AG10803 (cell line): ENCODE measurements at regions not wholly inside any gene's neighbourhood (a gene's known extent, or its start where the extent isn't known, plus 50 kb on each side); places are given as distances from the start of the nearest gene placed in this dataset.

Source experiments
- DNase-seq: peaks from one replicate; pipeline ENCODE4 v3.0.0; 2010; ENCODE audit warnings: low read depth
- H3K4me3 ChIP-seq: 2 replicates; pipeline ENCODE4 v1.5.1; 2011; ENCODE audit warnings: mild to moderate bottlenecking, low read length, control low read depth
- CTCF ChIP-seq: conservative IDR thresholded peaks from 2 replicates; pipeline ENCODE4 v1.5.1; 2011; ENCODE audit warnings: mild to moderate bottlenecking, low read length, control low read depth, inconsistent platforms

- no peak for TF ChIP-seq CTCF
- no peak for DNase-seq
- H3K4me3 ChIP-seq: no peak overlapping the region
Measured at GRCh38 chr1:88371436-88372023, 312.5 kb upstream of the PKN2 start.

GRCh38 chr1:88375977-88376376, 308.1 kb upstream of the PKN2 start:
- H3K4me3 ChIP-seq: no peak overlapping the region
- no peak for DNase-seq
- no peak for TF ChIP-seq CTCF

GRCh38 chr1:88376421-88376820, 307.7 kb upstream of the PKN2 start:
- TF ChIP-seq CTCF: no peak
- no peak overlapping the region for H3K4me3 ChIP-seq
- DNase-seq: no peak

- TF ChIP-seq CTCF: no peak
- H3K4me3 ChIP-seq: no peak overlapping the region
- DNase-seq: no peak
Measured at GRCh38 chr1:88378560-88378959, 305.5 kb upstream of the PKN2 start.

GRCh38 chr1:88394958-88395357, 289.1 kb upstream of the PKN2 start:
- no peak for TF ChIP-seq CTCF
- no peak for DNase-seq
- no peak overlapping the region for H3K4me3 ChIP-seq

- DNase-seq: no peak
- TF ChIP-seq CTCF: no peak
- no peak overlapping the region for H3K4me3 ChIP-seq
Measured at GRCh38 chr1:88398338-88398737, 285.7 kb upstream of the PKN2 start.

GRCh38 chr1:88399690-88400089, 284.4 kb upstream of the PKN2 start:
- H3K4me3 ChIP-seq: no peak overlapping the region
- DNase-seq: no peak
- no peak for TF ChIP-seq CTCF
